ENCODE measurements at regions not wholly inside any gene's neighbourhood (a gene's known extent, or its start where the extent isn't known, plus 50 kb on each side); places are given as distances from the start of the nearest gene placed in this dataset.
"Not testable (repeated sequence)": the region's sequence is repeated elsewhere in the genome, so short reads cannot be mapped to it uniquely, and the experiment has no call there.

GRCh38 chr2:126154256-126154785 is 501.6 kb upstream of the GYPC start:
- Mint-ChIP-seq H3K9me3 (peaks cover 0 to 15% (median 3%) of the 10 kb centered on the region in 7 donors), H3K4me3 (no peak overlapping the region), H3K4me1 (no peaks in the 10 kb centered on the region), H3K36me3 (no peaks in the 10 kb centered on the region), H3K27ac (no peak overlapping the region), H3K27me3 (ENCODE audit: low read depth in 3 of 3) (peaks cover 0 to 4% (median 0%) of the 10 kb centered on the region in 3 donors)
- H3K4me3 ChIP-seq (replicated peaks in 1 of 3; ENCODE audit: low read depth in 2 of 3, low read length in 3 of 3): no peak overlapping the region
- no peaks in the 10 kb centered on the region for H3K79me2 ChIP-seq (ENCODE audit: insufficient read depth, low read length)
- no peaks in the 10 kb centered on the region for H3K4me1 ChIP-seq (ENCODE audit: control insufficient read depth in 1 of 2, insufficient read depth in 2 of 2, low read length in 2 of 2)
- no peaks in the 10 kb centered on the region for H4K20me1 ChIP-seq (ENCODE audit: insufficient read depth, low read length)
- no peak for TF ChIP-seq CTCF (IDR thresholded peaks at IDR 0.05)
- no peak for DNase-seq
- no peaks in the 10 kb centered on the region for H3K27me3 ChIP-seq (ENCODE audit: control insufficient read depth in 2 of 2, insufficient read depth in 2 of 2, low read length in 2 of 2)
- peaks cover 5 to 6% of the 10 kb centered on the region in 2 donors for H3K9me3 ChIP-seq (replicated peaks in 1 of 2; ENCODE audit: control insufficient read depth in 1 of 2, insufficient read depth in 1 of 2, low read length in 2 of 2)
- H3K36me3 ChIP-seq (replicated peaks in 1 of 2; ENCODE audit: control insufficient read depth in 1 of 2, insufficient read depth in 2 of 2, low read length in 2 of 2): no peaks in the 10 kb centered on the region
- no peak overlapping the region for H2AFZ ChIP-seq (ENCODE audit: insufficient read depth, low read depth, low read length, poor library complexity, severe bottlenecking)
- intact Hi-C loops (cut with micrococcal nuclease): no loop called here
- no peak overlapping the region for H3K9ac ChIP-seq (ENCODE audit: insufficient read depth, low read length, poor library complexity, severe bottlenecking)
- WGBS (ENCODE audit: insufficient coverage): no CpG with 5 or more reads among the region's 1 CpG
- no peak overlapping the region for H3K4me2 ChIP-seq (replicated peaks; ENCODE audit: extremely low read depth, low read length, poor library complexity, severe bottlenecking)
- no peak overlapping the region for H3K27ac ChIP-seq (ENCODE audit: low read depth in 1 of 2, low read length in 2 of 2)

GRCh38 chr2:126160950-126161349 is 495.0 kb upstream of the GYPC start:
- H3K4me1 ChIP-seq (ENCODE audit: control insufficient read depth in 1 of 2, insufficient read depth in 2 of 2, low read length in 2 of 2); H3K27ac ChIP-seq (ENCODE audit: low read depth in 1 of 2, low read length in 2 of 2); H2AFZ ChIP-seq (ENCODE audit: insufficient read depth, low read depth, low read length, poor library complexity, severe bottlenecking); H3K4me1 Mint-ChIP-seq; H3K4me3 ChIP-seq (replicated peaks in 1 of 3; ENCODE audit: low read depth in 2 of 3, low read length in 3 of 3); H3K79me2 ChIP-seq (ENCODE audit: insufficient read depth, low read length); H3K36me3 ChIP-seq (replicated peaks in 1 of 2; ENCODE audit: control insufficient read depth in 1 of 2, insufficient read depth in 2 of 2, low read length in 2 of 2); H4K20me1 ChIP-seq (ENCODE audit: insufficient read depth, low read length); H3K9ac ChIP-seq (ENCODE audit: insufficient read depth, low read length, poor library complexity, severe bottlenecking); DNase-seq; H3K27me3 ChIP-seq (ENCODE audit: control insufficient read depth in 2 of 2, insufficient read depth in 2 of 2, low read length in 2 of 2); H3K36me3 Mint-ChIP-seq; H3K4me3 Mint-ChIP-seq; H3K4me2 ChIP-seq (replicated peaks; ENCODE audit: extremely low read depth, low read length, poor library complexity, severe bottlenecking); H3K27ac Mint-ChIP-seq; H3K27me3 Mint-ChIP-seq (ENCODE audit: low read depth in 3 of 3); intact Hi-C loops (cut with micrococcal nuclease): not testable (repeated sequence)
- H3K9me3 ChIP-seq (replicated peaks in 1 of 2; ENCODE audit: control insufficient read depth in 1 of 2, insufficient read depth in 1 of 2, low read length in 2 of 2): peaks cover 5 to 11% of the 10 kb centered on the region in 2 donors
- WGBS (ENCODE audit: insufficient coverage): 75% methylated on average over 4 of the region's 4 CpGs
- peaks cover 2 to 24% (median 8%) of the 10 kb centered on the region in 7 donors for H3K9me3 Mint-ChIP-seq
